ENCODE measurements at regions not wholly inside any gene's neighbourhood (a gene's known extent, or its start where the extent isn't known, plus 50 kb on each side); places are given as distances from the start of the nearest gene placed in this dataset.
A peak's percentile ranks its signal among the peaks of the same experiment; 100 is the strongest.

GRCh38 chrX:128518508-128518907 lies 466.3 kb upstream of the ACTRT1 start:
- peak; percentile 38; the same call in 1 of the 2 replicates for TF ChIP-seq CTCF (IDR thresholded peaks at IDR 0.05; ENCODE audit: low read length)
- no peak for TF ChIP-seq EZH2 (IDR thresholded peaks at IDR 0.05; ENCODE audit: borderline replicate concordance, low read length)

Measured in OCI-LY1 (cell line).